Osteocyte (in vitro differentiated cells): ENCODE measurements at regions not wholly inside any gene's neighbourhood (a gene's known extent, or its start where the extent isn't known, plus 50 kb on each side); places are given as distances from the start of the nearest gene placed in this dataset.
A peak's percentile ranks its signal among the peaks of the same experiment; 100 is the strongest.
"Not testable (repeated sequence)": the region's sequence is repeated elsewhere in the genome, so short reads cannot be mapped to it uniquely, and the experiment has no call there.

Source experiments
- DNase-seq: peaks from one replicate; pipeline ENCODE4 v3.0.0; 2021; ENCODE audit warnings: mixed read lengths; ENCODE audit not compliant: unreplicated experiment; ENCODE audit errors: extremely low spot score
- H3K27ac Mint-ChIP-seq: one replicate; pipeline ENCODE4 v1.8.0; 2021; ENCODE audit warnings: mild to moderate bottlenecking, mixed read lengths; ENCODE audit not compliant: unreplicated experiment
- H3K27me3 Mint-ChIP-seq: one replicate; pipeline ENCODE4 v1.8.0; 2021; ENCODE audit warnings: mixed read lengths; ENCODE audit not compliant: unreplicated experiment
- H3K36me3 Mint-ChIP-seq: one replicate; pipeline ENCODE4 v1.8.0; 2021; ENCODE audit warnings: mixed read lengths; ENCODE audit not compliant: unreplicated experiment
- H3K4me1 Mint-ChIP-seq: one replicate; pipeline ENCODE4 v1.8.0; 2021; ENCODE audit warnings: mixed read lengths; ENCODE audit not compliant: unreplicated experiment
- H3K4me3 Mint-ChIP-seq: one replicate; pipeline ENCODE4 v1.8.0; 2021; ENCODE audit warnings: mild to moderate bottlenecking, moderate library complexity, mixed read lengths; ENCODE audit not compliant: unreplicated experiment
- H3K9me3 Mint-ChIP-seq: one replicate; pipeline ENCODE4 v1.8.0; 2021; ENCODE audit warnings: mixed read lengths; ENCODE audit not compliant: unreplicated experiment
- TF ChIP-seq, protein P1 (sequence below): fragments of 200-600 bp; sonication (generic); IDR thresholded peaks from 2 replicates; pipeline ENCODE4 v1.5.0; 2021; ENCODE audit warnings: antibody characterized with exemption, mild to moderate bottlenecking, moderate library complexity

DNA sequence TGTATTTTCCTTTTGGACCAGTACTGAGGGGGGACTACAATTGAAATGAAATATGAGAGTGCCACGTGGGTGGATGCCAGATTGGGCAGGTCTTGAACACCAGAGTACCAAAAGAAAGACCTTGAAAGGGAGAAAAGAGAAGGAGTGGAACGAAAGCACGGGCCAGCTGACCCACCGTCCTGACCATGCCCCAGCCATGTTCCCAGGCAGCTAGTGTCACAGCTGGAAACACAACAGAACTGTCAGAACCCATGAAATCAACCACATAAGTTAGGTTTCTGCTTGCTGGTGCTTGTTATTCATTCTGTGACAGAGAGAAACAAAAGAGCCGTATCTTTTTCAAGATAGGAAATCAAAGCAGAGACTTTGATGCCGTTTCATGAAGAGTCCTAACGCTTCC lies 268.8 kb downstream of the MEX3B start:
- Mint-ChIP-seq H3K36me3 (no peaks in the 10 kb centered on the region), H3K4me3 (no peak overlapping the region), H3K27ac (no peak overlapping the region), H3K9me3 (no peaks in the 10 kb centered on the region), H3K4me1 (no peaks in the 10 kb centered on the region), H3K27me3 (no peaks in the 10 kb centered on the region)
- DNase-seq: peak; percentile 46
- TF ChIP-seq, protein P1, sequence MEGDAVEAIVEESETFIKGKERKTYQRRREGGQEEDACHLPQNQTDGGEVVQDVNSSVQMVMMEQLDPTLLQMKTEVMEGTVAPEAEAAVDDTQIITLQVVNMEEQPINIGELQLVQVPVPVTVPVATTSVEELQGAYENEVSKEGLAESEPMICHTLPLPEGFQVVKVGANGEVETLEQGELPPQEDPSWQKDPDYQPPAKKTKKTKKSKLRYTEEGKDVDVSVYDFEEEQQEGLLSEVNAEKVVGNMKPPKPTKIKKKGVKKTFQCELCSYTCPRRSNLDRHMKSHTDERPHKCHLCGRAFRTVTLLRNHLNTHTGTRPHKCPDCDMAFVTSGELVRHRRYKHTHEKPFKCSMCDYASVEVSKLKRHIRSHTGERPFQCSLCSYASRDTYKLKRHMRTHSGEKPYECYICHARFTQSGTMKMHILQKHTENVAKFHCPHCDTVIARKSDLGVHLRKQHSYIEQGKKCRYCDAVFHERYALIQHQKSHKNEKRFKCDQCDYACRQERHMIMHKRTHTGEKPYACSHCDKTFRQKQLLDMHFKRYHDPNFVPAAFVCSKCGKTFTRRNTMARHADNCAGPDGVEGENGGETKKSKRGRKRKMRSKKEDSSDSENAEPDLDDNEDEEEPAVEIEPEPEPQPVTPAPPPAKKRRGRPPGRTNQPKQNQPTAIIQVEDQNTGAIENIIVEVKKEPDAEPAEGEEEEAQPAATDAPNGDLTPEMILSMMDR: no peak

DNA sequence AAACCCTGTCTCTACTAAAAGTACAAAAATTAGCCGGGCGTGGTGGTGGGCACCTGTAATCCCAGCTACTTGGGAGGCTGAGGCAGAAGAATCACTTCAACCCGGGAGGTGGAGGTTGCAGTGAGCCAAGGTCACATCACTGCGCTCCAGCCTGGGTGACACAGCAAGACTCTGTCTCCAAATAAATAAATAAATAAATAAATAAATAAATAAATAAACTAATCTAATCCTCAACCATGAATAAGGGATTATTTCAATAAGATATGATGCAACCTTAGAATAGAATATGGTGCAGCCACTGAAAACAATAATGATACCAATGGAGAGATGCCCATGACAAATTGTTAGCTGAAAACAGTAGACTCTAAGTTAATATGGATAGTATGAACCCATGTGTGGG lies 270.0 kb downstream of the MEX3B start:
- DNase-seq, H3K4me3 Mint-ChIP-seq, H3K27ac Mint-ChIP-seq, H3K4me1 Mint-ChIP-seq, H3K9me3 Mint-ChIP-seq, H3K36me3 Mint-ChIP-seq, H3K27me3 Mint-ChIP-seq: not testable (repeated sequence)

DNA sequence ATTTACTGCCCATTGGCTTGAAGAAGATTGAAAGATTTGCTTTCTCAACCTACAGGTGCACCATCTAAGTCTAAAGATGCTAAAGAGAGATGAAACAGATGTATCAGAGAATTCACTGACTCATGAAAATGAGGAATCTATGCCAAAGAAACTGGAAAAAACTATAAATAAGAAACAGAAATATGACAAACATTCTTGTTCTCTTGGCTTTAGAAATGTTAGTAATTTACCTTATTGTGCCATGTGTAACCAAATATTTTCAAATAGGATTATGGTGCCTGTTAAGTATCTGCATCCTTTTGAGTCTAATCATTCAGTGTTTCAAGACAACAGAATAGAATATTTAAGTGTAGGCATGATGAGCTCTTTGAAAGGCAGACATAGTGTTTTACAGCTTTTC lies 271.5 kb downstream of the MEX3B start:
- H3K36me3 Mint-ChIP-seq: no peaks in the 10 kb centered on the region
- no peaks in the 10 kb centered on the region for H3K9me3 Mint-ChIP-seq
- TF ChIP-seq, protein P1: no peak
- H3K27me3 Mint-ChIP-seq: no peaks in the 10 kb centered on the region
- no peak for DNase-seq
- H3K4me1 Mint-ChIP-seq: no peaks in the 10 kb centered on the region
- H3K27ac Mint-ChIP-seq: no peak overlapping the region
- no peak overlapping the region for H3K4me3 Mint-ChIP-seq

DNA sequence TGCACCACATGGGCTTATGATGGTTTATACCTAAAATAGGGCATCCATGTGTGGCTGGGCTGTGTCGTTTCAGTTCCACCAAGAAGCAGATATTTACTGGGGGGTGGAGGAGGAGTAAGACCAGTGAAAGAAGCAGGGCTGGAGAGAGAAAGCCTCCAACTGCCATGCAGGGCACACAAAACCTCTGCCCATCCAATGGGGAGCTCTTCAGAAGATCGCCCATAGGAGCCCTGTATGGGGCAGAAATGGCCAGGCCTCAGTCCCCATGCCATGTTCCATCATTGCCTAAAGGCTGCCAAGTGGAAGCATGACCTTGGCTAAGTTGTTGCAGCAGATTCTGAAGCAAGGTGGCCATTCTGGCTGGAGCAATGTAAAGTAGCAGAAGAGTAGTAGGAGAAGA lies 277.0 kb downstream of the MEX3B start:
- TF ChIP-seq, protein P1: no peak
- no peaks in the 10 kb centered on the region for H3K9me3 Mint-ChIP-seq
- no peak overlapping the region for H3K27ac Mint-ChIP-seq
- H3K27me3 Mint-ChIP-seq: peaks cover 5% of the 10 kb centered on the region
- H3K36me3 Mint-ChIP-seq: no peaks in the 10 kb centered on the region
- peak; percentile 49 for DNase-seq
- no peak overlapping the region for H3K4me3 Mint-ChIP-seq
- no peaks in the 10 kb centered on the region for H3K4me1 Mint-ChIP-seq

DNA sequence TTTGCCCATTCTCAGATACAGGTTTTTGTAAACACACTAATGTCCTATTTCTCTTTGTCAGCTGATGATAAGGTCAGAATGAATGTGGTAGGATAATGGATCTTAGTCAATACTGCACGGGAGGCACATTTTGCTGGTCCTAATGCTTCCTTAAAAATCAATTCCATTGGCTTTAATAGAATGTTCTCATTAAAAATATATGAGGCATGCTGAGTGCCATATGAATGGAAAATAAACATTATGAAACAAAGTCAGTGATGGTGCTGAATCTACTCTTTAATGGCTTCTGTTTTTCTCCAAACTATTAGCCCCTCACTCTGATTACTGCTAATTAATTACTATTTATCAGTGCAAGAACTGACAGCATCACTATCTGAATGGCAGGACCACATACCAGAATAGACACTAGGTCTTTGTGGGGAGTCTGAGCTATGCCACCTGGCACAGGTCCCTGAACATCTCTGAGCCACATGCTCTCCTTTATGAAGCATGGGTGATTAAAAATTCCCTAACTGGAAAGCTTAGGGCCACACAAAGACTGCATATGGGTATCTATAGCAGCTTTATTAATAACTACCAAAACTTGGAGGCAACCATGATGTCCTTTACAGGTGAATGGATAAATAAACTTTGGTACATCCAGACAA lies 278.9 kb downstream of the MEX3B start:
- no peak for DNase-seq
- peaks cover 5% of the 10 kb centered on the region for H3K27me3 Mint-ChIP-seq
- no peaks in the 10 kb centered on the region for H3K4me1 Mint-ChIP-seq
- H3K9me3 Mint-ChIP-seq: no peaks in the 10 kb centered on the region
- TF ChIP-seq, protein P1: no peak
- H3K4me3 Mint-ChIP-seq: no peak overlapping the region
- no peak overlapping the region for H3K27ac Mint-ChIP-seq
- no peaks in the 10 kb centered on the region for H3K36me3 Mint-ChIP-seq

DNA sequence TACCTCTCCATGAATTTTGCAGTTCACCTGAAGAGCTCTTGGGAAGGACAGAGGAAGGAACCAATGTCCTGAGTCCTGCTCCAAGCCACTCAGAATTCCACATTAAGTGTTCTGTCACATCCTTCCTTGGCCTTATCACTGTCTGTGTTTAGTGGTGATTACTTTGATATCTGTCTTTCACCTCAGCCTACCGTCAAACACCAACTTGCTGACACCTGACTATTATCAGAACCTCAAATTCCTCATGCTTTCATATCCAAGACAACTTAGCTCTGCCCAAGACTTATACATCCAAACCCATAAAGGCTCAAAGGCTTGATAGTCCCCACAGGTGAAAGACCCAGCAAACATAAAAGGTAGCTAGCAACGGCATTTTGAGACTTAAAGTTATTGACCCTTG lies 280.0 kb downstream of the MEX3B start:
- TF ChIP-seq, protein P1: no peak
- no peaks in the 10 kb centered on the region for H3K4me1 Mint-ChIP-seq
- no peaks in the 10 kb centered on the region for H3K36me3 Mint-ChIP-seq
- no peaks in the 10 kb centered on the region for H3K9me3 Mint-ChIP-seq
- no peak overlapping the region for H3K4me3 Mint-ChIP-seq
- no peak for DNase-seq
- no peak overlapping the region for H3K27ac Mint-ChIP-seq
- H3K27me3 Mint-ChIP-seq: peaks cover 5% of the 10 kb centered on the region
